ENCODE measurements at regions not wholly inside any gene's neighbourhood (a gene's known extent, or its start where the extent isn't known, plus 50 kb on each side); places are given as distances from the start of the nearest gene placed in this dataset.

DNA sequence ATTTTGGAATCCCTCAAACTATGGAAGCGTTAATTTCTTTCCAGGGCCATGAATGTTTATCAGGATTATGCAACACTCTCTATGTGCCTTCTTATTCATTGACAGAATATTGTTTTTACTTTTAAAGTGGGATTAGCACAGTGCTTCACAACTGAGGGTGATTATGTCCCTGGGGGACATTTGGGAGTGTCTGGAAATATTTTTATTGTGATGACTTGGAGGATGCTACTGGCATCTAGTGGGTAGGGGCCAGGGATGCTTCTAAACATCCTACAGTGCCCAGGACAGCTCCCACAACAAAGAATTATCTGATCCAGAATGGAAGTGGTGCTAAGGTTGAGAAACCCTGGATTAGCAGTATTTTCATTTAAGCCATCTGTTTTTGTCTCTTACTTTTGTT, 338.5 kb upstream of the SOX5 start:
- no peaks in the 10 kb centered on the region for H3K79me2 ChIP-seq (ENCODE audit: control insufficient read depth, insufficient read depth, low read length, poor library complexity)
- no peak overlapping the region for H3K14ac ChIP-seq (ENCODE audit: low read length)
- no peak overlapping the region for H2AFZ ChIP-seq (ENCODE audit: insufficient read depth, low read length, poor library complexity)
- no CpG with 5 or more reads among the region's 1 CpG for WGBS (ENCODE audit: extremely low coverage, insufficient coverage, insufficient read length)
- no peak overlapping the region for H3K4me2 ChIP-seq (ENCODE audit: low read length)
- no peak overlapping the region for H2BK5ac ChIP-seq (ENCODE audit: low read depth, low read length, poor library complexity)
- H3K4ac ChIP-seq (ENCODE audit: low read depth, low read length), result no peak overlapping the region
- no peak overlapping the region for H2AK5ac ChIP-seq (ENCODE audit: low read length)
- no peak overlapping the region for H3K9ac ChIP-seq (ENCODE audit: low read length)
- no peak overlapping the region for H3K18ac ChIP-seq (ENCODE audit: low read length)
- H4K12ac ChIP-seq (ENCODE audit: low read depth, low read length), result no peak overlapping the region
- H3K79me1 ChIP-seq (ENCODE audit: low read length), result peaks cover 2% of the 10 kb centered on the region
- H2BK12ac ChIP-seq (ENCODE audit: low read length), result no peak overlapping the region
- H3K27ac ChIP-seq (ENCODE audit: low read depth, low read length), result no peak overlapping the region
- no peak overlapping the region for H3K4me3 ChIP-seq (ENCODE audit: low read depth, low read length)
- no peak overlapping the region for H2BK120ac ChIP-seq (ENCODE audit: insufficient read depth, low read length, poor library complexity)
- H4K8ac ChIP-seq (ENCODE audit: low read depth, low read length), result no peak overlapping the region
- H3K4me1 ChIP-seq (ENCODE audit: control insufficient read depth in 1 of 2, insufficient read depth in 2 of 2, low read length in 2 of 2), result no peaks in the 10 kb centered on the region
- H3K9me3 ChIP-seq (ENCODE audit: insufficient read depth, low read depth, low read length), result no peaks in the 10 kb centered on the region
- DNase-seq, result no peak
- no peaks in the 10 kb centered on the region for H3K36me3 ChIP-seq (ENCODE audit: control insufficient read depth in 1 of 2, insufficient read depth in 2 of 2, low read length in 2 of 2)
- no peaks in the 10 kb centered on the region for H3K27me3 ChIP-seq (ENCODE audit: insufficient read depth, low read length)
- H4K91ac ChIP-seq (ENCODE audit: low read depth, low read length), result no peak overlapping the region
- no peak overlapping the region for H3K23ac ChIP-seq (ENCODE audit: low read length)

DNA sequence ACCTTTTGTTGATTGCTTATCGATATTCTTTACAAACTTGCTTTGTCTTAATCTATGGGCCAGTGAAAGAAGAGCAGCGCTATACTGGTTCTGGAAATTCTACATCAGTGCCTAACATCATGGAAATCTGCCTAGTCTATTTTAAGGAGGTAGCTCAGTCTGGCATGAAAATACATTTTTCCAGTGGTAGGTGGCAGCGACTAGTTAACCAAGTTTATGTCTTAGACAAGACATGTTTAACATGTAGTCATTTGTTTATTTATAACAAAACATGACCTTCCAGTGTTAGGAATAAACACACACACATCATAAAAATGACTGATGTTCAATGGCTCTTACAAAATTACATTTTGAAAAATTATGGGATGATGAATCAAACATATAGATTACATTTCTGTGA, 336.0 kb upstream of the SOX5 start:
- H3K79me1 ChIP-seq (ENCODE audit: low read length), result peaks cover 2% of the 10 kb centered on the region
- H3K18ac ChIP-seq (ENCODE audit: low read length), result no peak overlapping the region

DNA sequence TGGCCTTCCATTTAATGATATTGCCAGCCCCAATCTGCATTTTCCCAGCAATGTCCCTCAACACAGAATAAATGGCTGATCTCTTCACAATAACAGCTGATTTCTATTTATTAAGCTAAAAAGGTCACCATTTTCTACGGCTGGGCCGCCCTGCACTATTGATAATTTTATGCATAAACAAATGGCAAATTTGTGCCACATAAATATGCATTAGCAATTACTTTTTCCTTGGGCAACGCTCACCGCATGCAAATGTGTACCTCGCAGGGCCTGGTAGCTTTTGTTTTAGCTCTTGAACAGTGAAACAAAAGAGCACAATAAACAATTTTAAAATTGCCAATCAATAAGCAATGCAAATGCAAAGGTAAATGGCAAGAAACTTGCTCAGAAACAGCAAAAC, 331.9 kb upstream of the SOX5 start:
- Histone ChIP-seq H3K79me2 (ENCODE audit: control insufficient read depth, insufficient read depth, low read length, poor library complexity) (no peaks in the 10 kb centered on the region), H3K27me3 (ENCODE audit: insufficient read depth, low read length) (no peaks in the 10 kb centered on the region), H2AFZ (ENCODE audit: insufficient read depth, low read length, poor library complexity) (no peak overlapping the region), H3K18ac (ENCODE audit: low read length) (no peak overlapping the region), H4K8ac (ENCODE audit: low read depth, low read length) (no peak overlapping the region), H3K9me3 (ENCODE audit: insufficient read depth, low read depth, low read length) (no peaks in the 10 kb centered on the region), H3K4ac (ENCODE audit: low read depth, low read length) (no peak overlapping the region), H3K14ac (ENCODE audit: low read length) (no peak overlapping the region), H3K9ac (ENCODE audit: low read length) (no peak overlapping the region), H4K12ac (ENCODE audit: low read depth, low read length) (no peak overlapping the region), H3K4me3 (ENCODE audit: low read depth, low read length) (no peak overlapping the region), H2BK5ac (ENCODE audit: low read depth, low read length, poor library complexity) (no peak overlapping the region), H3K79me1 (ENCODE audit: low read length) (no peaks in the 10 kb centered on the region), H2BK12ac (ENCODE audit: low read length) (no peak overlapping the region), H3K36me3 (ENCODE audit: control insufficient read depth in 1 of 2, insufficient read depth in 2 of 2, low read length in 2 of 2) (no peaks in the 10 kb centered on the region), H2AK5ac (ENCODE audit: low read length) (no peak overlapping the region), H3K27ac (ENCODE audit: low read depth, low read length) (no peak overlapping the region), H3K23ac (ENCODE audit: low read length) (no peak overlapping the region), H3K4me1 (ENCODE audit: control insufficient read depth in 1 of 2, insufficient read depth in 2 of 2, low read length in 2 of 2) (no peaks in the 10 kb centered on the region), H3K4me2 (ENCODE audit: low read length) (no peak overlapping the region), H4K91ac (ENCODE audit: low read depth, low read length) (no peak overlapping the region), H2BK120ac (ENCODE audit: insufficient read depth, low read length, poor library complexity) (no peak overlapping the region)
- no CpG with 5 or more reads among the region's 5 CpGs for WGBS (ENCODE audit: extremely low coverage, insufficient coverage, insufficient read length)
- no peak for DNase-seq

More for the DNA sequence above, 336.0 kb upstream of the SOX5 start:
- H3K9ac ChIP-seq (ENCODE audit: low read length), result no peak overlapping the region
- no peak overlapping the region for H3K4me3 ChIP-seq (ENCODE audit: low read depth, low read length)
- H3K27ac ChIP-seq (ENCODE audit: low read depth, low read length), result no peak overlapping the region
- no peak overlapping the region for H4K8ac ChIP-seq (ENCODE audit: low read depth, low read length)
- no peak overlapping the region for H2BK12ac ChIP-seq (ENCODE audit: low read length)
- WGBS (ENCODE audit: extremely low coverage, insufficient coverage, insufficient read length), result no CpG with 5 or more reads among the region's 3 CpGs
- no peak overlapping the region for H2AK5ac ChIP-seq (ENCODE audit: low read length)
- no peaks in the 10 kb centered on the region for H3K4me1 ChIP-seq (ENCODE audit: control insufficient read depth in 1 of 2, insufficient read depth in 2 of 2, low read length in 2 of 2)
- H3K4me2 ChIP-seq (ENCODE audit: low read length), result no peak overlapping the region
- no peak overlapping the region for H2BK5ac ChIP-seq (ENCODE audit: low read depth, low read length, poor library complexity)
- H3K23ac ChIP-seq (ENCODE audit: low read length), result no peak overlapping the region
- no peak overlapping the region for H3K4ac ChIP-seq (ENCODE audit: low read depth, low read length)
- no peak for DNase-seq
- no peak overlapping the region for H2BK120ac ChIP-seq (ENCODE audit: insufficient read depth, low read length, poor library complexity)
- H2AFZ ChIP-seq (ENCODE audit: insufficient read depth, low read length, poor library complexity), result no peak overlapping the region
- no peaks in the 10 kb centered on the region for H3K27me3 ChIP-seq (ENCODE audit: insufficient read depth, low read length)
- no peak overlapping the region for H3K14ac ChIP-seq (ENCODE audit: low read length)
- H4K91ac ChIP-seq (ENCODE audit: low read depth, low read length), result no peak overlapping the region
- no peaks in the 10 kb centered on the region for H3K9me3 ChIP-seq (ENCODE audit: insufficient read depth, low read depth, low read length)
- H3K79me2 ChIP-seq (ENCODE audit: control insufficient read depth, insufficient read depth, low read length, poor library complexity), result no peaks in the 10 kb centered on the region
- no peaks in the 10 kb centered on the region for H3K36me3 ChIP-seq (ENCODE audit: control insufficient read depth in 1 of 2, insufficient read depth in 2 of 2, low read length in 2 of 2)
- no peak overlapping the region for H4K12ac ChIP-seq (ENCODE audit: low read depth, low read length)

DNA sequence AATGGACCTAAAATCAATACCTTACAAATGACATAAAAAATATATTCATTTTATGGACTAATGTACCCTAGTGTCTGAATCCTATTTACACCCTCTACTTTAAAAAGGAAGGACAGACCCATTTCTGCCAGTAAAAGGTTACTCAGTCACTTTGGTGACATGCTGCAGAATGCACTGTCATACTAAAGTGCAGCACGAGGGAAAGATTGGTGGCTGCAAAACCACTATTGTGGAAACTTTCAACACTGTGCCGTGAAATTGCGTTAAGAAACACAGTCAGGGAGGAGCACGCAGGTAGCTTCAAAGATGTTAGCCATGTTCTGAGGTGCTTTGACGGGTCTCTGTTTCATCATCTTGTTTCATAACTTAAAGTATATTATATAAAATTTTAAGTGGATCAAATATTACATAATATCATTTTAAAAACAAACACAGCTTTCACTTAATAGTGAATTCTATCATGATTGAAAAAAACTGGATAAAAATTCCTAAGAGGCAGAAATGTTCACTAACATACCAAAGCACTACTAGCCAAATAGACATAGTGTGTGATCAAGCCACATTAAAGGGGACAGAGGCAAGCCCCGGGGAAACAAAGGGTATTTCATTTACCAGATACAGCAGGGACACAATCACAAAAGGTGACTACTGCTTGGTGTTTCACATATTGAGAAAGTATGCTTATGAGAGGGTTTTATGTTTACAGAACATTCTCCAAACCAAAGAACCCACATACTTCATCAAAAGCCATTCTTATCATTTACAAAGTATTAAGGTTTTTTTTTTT, 330.8 kb upstream of the SOX5 start:
- no peak overlapping the region for H4K8ac ChIP-seq (ENCODE audit: low read depth, low read length)
- H4K91ac ChIP-seq (ENCODE audit: low read depth, low read length), result no peak overlapping the region
- no peak overlapping the region for H3K4me2 ChIP-seq (ENCODE audit: low read length)
- no peak overlapping the region for H3K9ac ChIP-seq (ENCODE audit: low read length)
- no peak overlapping the region for H2AFZ ChIP-seq (ENCODE audit: insufficient read depth, low read length, poor library complexity)
- no peak for DNase-seq
- H3K4ac ChIP-seq (ENCODE audit: low read depth, low read length), result no peak overlapping the region
- H2BK12ac ChIP-seq (ENCODE audit: low read length), result no peak overlapping the region
- no peaks in the 10 kb centered on the region for H3K4me1 ChIP-seq (ENCODE audit: control insufficient read depth in 1 of 2, insufficient read depth in 2 of 2, low read length in 2 of 2)
- no peak overlapping the region for H2BK120ac ChIP-seq (ENCODE audit: insufficient read depth, low read length, poor library complexity)
- no peaks in the 10 kb centered on the region for H3K9me3 ChIP-seq (ENCODE audit: insufficient read depth, low read depth, low read length)
- no peak overlapping the region for H2AK5ac ChIP-seq (ENCODE audit: low read length)
- H3K27me3 ChIP-seq (ENCODE audit: insufficient read depth, low read length), result no peaks in the 10 kb centered on the region
- H3K79me1 ChIP-seq (ENCODE audit: low read length), result no peaks in the 10 kb centered on the region
- no peak overlapping the region for H4K12ac ChIP-seq (ENCODE audit: low read depth, low read length)
- H3K36me3 ChIP-seq (ENCODE audit: control insufficient read depth in 1 of 2, insufficient read depth in 2 of 2, low read length in 2 of 2), result no peaks in the 10 kb centered on the region
- H3K23ac ChIP-seq (ENCODE audit: low read length), result no peak overlapping the region
- no peak overlapping the region for H3K27ac ChIP-seq (ENCODE audit: low read depth, low read length)
- no peaks in the 10 kb centered on the region for H3K79me2 ChIP-seq (ENCODE audit: control insufficient read depth, insufficient read depth, low read length, poor library complexity)
- H3K18ac ChIP-seq (ENCODE audit: low read length), result no peak overlapping the region
- H3K4me3 ChIP-seq (ENCODE audit: low read depth, low read length), result no peak overlapping the region
- WGBS (ENCODE audit: extremely low coverage, insufficient coverage, insufficient read length), result no CpG with 5 or more reads among the region's 6 CpGs
- no peak overlapping the region for H2BK5ac ChIP-seq (ENCODE audit: low read depth, low read length, poor library complexity)
- no peak overlapping the region for H3K14ac ChIP-seq (ENCODE audit: low read length)

Measured in trophoblast cell (in vitro differentiated cells and primary cell).